ENCODE measurements at regions not wholly inside any gene's neighbourhood (a gene's known extent, or its start where the extent isn't known, plus 50 kb on each side); places are given as distances from the start of the nearest gene placed in this dataset.

DNA sequence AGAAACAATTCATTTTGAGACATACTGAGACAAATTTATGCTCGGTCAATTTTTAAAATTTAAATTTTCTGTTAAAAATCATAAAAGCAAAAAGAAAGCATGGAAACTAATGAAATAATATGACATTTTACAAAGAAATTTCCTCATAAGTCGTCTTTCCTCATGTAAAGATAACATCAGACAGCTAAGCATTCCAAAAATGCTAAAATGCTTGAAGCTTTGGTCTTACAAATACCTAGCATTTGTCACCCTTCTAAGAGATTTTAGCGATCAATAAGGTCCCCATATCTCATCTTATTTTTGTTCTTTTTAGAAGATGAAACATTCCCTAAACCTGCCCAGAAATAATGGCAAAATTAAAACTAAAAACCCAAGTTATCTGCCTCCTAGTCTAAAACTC is 68.5 kb upstream of the FREM2 start:
- Histone ChIP-seq H3K27ac (no peak overlapping the region), H3K36me3 (no peaks in the 10 kb centered on the region), H3K4me1 (no peaks in the 10 kb centered on the region), H3K4me3 (no peak overlapping the region), H3K27me3 (no peaks in the 10 kb centered on the region), H3K9me3 (no peaks in the 10 kb centered on the region)
- no peak for DNase-seq
- intact Hi-C loops (cut with DNase I; ENCODE audit: low total_unique reads) (no loop called here), in situ Hi-C loops (cut with MboI; ENCODE audit: low sequenced_read_pairs in 4 of 4) (no loop called here)
- ATAC-seq: no peak
- TF ChIP-seq POLR2A (IDR thresholded peaks at IDR 0.05): no peak
- TF ChIP-seq, protein P1, sequence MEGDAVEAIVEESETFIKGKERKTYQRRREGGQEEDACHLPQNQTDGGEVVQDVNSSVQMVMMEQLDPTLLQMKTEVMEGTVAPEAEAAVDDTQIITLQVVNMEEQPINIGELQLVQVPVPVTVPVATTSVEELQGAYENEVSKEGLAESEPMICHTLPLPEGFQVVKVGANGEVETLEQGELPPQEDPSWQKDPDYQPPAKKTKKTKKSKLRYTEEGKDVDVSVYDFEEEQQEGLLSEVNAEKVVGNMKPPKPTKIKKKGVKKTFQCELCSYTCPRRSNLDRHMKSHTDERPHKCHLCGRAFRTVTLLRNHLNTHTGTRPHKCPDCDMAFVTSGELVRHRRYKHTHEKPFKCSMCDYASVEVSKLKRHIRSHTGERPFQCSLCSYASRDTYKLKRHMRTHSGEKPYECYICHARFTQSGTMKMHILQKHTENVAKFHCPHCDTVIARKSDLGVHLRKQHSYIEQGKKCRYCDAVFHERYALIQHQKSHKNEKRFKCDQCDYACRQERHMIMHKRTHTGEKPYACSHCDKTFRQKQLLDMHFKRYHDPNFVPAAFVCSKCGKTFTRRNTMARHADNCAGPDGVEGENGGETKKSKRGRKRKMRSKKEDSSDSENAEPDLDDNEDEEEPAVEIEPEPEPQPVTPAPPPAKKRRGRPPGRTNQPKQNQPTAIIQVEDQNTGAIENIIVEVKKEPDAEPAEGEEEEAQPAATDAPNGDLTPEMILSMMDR (IDR thresholded peaks at IDR 0.05 in 4 of 5, conservative IDR thresholded peaks at IDR 0.05 in 1 of 5): no peak

DNA sequence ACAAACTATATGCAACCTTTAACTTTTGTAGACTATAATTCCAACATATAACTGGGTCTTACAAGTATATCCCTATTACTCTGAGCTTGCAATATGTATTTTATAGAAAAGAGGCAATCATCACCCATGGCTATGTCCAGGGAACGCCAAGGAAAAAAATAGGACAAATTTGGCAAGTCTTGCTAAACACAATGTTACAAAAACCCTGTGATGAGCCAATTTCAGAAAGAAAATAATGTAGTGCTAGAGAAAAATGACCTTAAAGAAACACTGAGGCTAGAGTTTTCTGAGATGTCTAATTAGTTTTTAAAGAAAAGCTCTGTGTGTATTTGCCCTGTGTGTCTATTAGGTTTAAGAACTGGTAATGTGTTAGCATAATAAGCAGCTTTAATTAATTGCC is 68.0 kb upstream of the FREM2 start:
- in situ Hi-C loops (cut with MboI; ENCODE audit: low sequenced_read_pairs in 4 of 4): no loop called here
- ATAC-seq: no peak
- Histone ChIP-seq H3K4me1 (no peaks in the 10 kb centered on the region), H3K4me3 (no peak overlapping the region), H3K9me3 (no peaks in the 10 kb centered on the region), H3K27ac (no peak overlapping the region), H3K36me3 (no peaks in the 10 kb centered on the region), H3K27me3 (no peaks in the 10 kb centered on the region)
- TF ChIP-seq, protein P1 (IDR thresholded peaks at IDR 0.05 in 4 of 5, conservative IDR thresholded peaks at IDR 0.05 in 1 of 5): no peak
- no peak for TF ChIP-seq POLR2A (IDR thresholded peaks at IDR 0.05)
- intact Hi-C loops (cut with DNase I; ENCODE audit: low total_unique reads): no loop called here
- DNase-seq: no peak

DNA sequence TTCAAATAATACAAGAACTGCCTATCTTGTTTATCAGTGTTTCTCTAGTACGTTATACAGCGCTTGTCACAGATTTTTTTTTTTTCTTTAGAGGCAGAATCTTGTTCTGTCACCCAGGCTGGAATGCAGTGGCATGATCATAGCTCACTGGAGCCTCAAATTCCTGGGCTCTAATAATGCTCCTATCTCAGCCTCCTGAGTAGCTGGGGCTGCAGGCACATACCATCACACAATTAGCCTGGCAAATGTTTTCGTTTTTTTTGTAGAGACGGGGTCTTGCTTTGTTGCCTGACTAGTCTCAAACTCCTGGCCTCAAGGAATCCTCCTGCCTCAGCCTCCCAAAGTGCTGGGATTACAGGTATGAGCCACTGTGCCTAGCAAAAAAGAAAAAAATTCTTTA is 66.0 kb upstream of the FREM2 start:
- in situ Hi-C loops (cut with MboI; ENCODE audit: low sequenced_read_pairs in 4 of 4): no loop called here

DNA sequence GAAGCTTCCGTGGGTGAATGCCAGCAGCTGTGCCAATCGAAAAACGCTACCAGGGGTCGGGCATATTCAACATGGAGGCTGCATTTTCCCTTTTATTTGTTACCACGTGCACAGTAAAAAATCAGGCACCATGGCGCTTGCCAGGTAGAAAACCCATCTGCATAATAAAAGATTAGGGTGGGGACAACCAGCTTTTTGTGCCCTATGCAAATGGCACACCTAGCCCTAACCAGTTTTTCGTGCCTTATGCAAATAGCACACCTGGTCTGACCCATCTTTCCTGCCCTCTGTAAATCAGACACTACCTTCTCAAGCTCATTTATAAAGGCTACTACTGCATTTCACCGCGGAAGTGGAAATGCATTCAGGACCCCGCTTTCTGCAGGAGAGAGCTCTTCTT is 62.1 kb upstream of the FREM2 start:
- no peaks in the 10 kb centered on the region for H3K27me3 ChIP-seq
- ATAC-seq: no peak
- no peak overlapping the region for H3K27ac ChIP-seq
- no peak overlapping the region for H3K4me3 ChIP-seq
- no peaks in the 10 kb centered on the region for H3K9me3 ChIP-seq
- H3K36me3 ChIP-seq: no peaks in the 10 kb centered on the region
- DNase-seq: no peak
- intact Hi-C loops (cut with DNase I; ENCODE audit: low total_unique reads): no loop called here
- no peaks in the 10 kb centered on the region for H3K4me1 ChIP-seq
- in situ Hi-C loops (cut with MboI; ENCODE audit: low sequenced_read_pairs in 4 of 4): no loop called here
- TF ChIP-seq, protein P1 (IDR thresholded peaks at IDR 0.05 in 4 of 5, conservative IDR thresholded peaks at IDR 0.05 in 1 of 5): no peak
- no peak for TF ChIP-seq POLR2A (IDR thresholded peaks at IDR 0.05)

More for the DNA sequence above, 66.0 kb upstream of the FREM2 start:
- no peak for DNase-seq
- Histone ChIP-seq H3K27me3 (no peaks in the 10 kb centered on the region), H3K27ac (no peak overlapping the region), H3K4me1 (no peaks in the 10 kb centered on the region), H3K9me3 (no peaks in the 10 kb centered on the region), H3K36me3 (no peaks in the 10 kb centered on the region), H3K4me3 (no peak overlapping the region)
- TF ChIP-seq, protein P1 (IDR thresholded peaks at IDR 0.05 in 4 of 5, conservative IDR thresholded peaks at IDR 0.05 in 1 of 5): no peak
- intact Hi-C loops (cut with DNase I; ENCODE audit: low total_unique reads): no loop called here
- ATAC-seq: no peak

GRCh38 chr13:38628554-38628953 is 58.3 kb upstream of the FREM2 start:
- Histone ChIP-seq H3K27me3 (no peaks in the 10 kb centered on the region), H3K4me3 (no peak overlapping the region), H3K4me1 (no peaks in the 10 kb centered on the region), H3K9me3 (no peaks in the 10 kb centered on the region), H3K27ac (no peak overlapping the region), H3K36me3 (no peaks in the 10 kb centered on the region)
- DNase-seq (no peak), ATAC-seq (no peak)
- in situ Hi-C loops (cut with MboI; ENCODE audit: low sequenced_read_pairs in 4 of 4): no loop called here
- TF ChIP-seq, protein P1 (IDR thresholded peaks at IDR 0.05 in 4 of 5, conservative IDR thresholded peaks at IDR 0.05 in 1 of 5): no peak
- no peak for TF ChIP-seq POLR2A (IDR thresholded peaks at IDR 0.05)
- intact Hi-C loops (cut with DNase I; ENCODE audit: low total_unique reads): no loop called here
